ENCODE measurements at regions not wholly inside any gene's neighbourhood (a gene's known extent, or its start where the extent isn't known, plus 50 kb on each side); places are given as distances from the start of the nearest gene placed in this dataset.

DNA sequence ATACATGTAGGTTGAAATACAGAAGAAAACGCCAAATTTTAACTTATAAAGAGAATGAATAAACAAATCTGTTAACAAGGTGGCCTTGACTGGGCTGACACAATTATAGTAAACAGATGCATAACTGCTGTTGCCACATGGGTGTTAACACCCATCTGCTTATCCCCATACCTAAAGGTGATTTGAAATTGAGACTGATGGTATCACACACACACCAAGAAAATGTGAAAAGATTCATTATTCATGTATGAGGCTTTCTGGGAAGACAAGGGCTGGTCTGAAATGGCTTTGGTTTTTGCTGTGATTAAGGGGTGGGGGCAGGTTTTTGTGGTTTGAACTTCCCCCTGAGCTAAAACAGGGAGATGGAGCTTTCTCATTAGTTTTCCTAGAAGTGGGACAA is 156.6 kb downstream of the SYT10 start:
- H3K27ac Mint-ChIP-seq = no peak overlapping the region
- DNase-seq (no peak), ATAC-seq (ENCODE audit: poor library complexity) (no peak)
- H3K4me3 ChIP-seq (ENCODE audit: low read length) = no peak overlapping the region
- no peaks in the 10 kb centered on the region for H3K36me3 Mint-ChIP-seq (ENCODE audit: low read depth)
- H3K27me3 ChIP-seq (ENCODE audit: control insufficient read depth in 1 of 2, insufficient read depth in 2 of 2, low read length in 2 of 2) = no peaks in the 10 kb centered on the region
- no peak for TF ChIP-seq CTCF (IDR thresholded peaks at IDR 0.05)
- H3K4me1 ChIP-seq (ENCODE audit: insufficient read depth, low read length) = no peaks in the 10 kb centered on the region
- no peaks in the 10 kb centered on the region for H3K36me3 ChIP-seq (ENCODE audit: insufficient read depth, low read length)
- H3K4me1 Mint-ChIP-seq (ENCODE audit: low read depth) = no peaks in the 10 kb centered on the region
- POLR2A ChIA-PET = no interaction called here
- peaks cover 16% of the 10 kb centered on the region for H3K9me3 Mint-ChIP-seq
- CTCF ChIA-PET = no interaction called here
- intact Hi-C loops (cut with DNase I, micrococcal nuclease) = no loop called here
- H3K27ac ChIP-seq (ENCODE audit: low read depth in 1 of 2, low read length in 2 of 2) = no peak overlapping the region
- H3K27me3 Mint-ChIP-seq = no peaks in the 10 kb centered on the region
- H3K4me3 Mint-ChIP-seq = no peak overlapping the region
- peaks cover 0 to 11% of the 10 kb centered on the region in 2 experiments for H3K9me3 ChIP-seq (ENCODE audit: control insufficient read depth in 1 of 2, insufficient read depth in 1 of 2, low read length in 2 of 2)

DNA sequence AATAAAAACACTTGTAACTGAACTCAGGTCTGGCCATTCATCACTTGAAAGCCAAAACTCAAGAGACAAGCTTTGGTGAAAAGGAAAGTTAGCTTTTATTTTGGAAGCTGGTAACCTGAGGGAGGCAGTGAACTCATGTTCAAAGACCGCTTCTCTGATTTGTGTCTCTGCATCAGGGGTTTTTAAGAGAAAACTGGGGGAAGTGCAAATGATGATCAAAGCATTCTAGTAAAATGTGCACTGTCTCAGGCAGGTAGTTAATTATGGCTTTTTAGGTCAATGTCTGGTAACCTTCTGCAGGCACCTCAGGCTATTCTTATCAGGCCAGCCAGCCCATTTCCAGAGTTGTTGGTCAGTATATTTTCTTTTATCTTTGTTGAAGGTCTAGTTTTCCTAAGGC is 162.2 kb downstream of the SYT10 start:
- no peak for ATAC-seq (ENCODE audit: poor library complexity)

GRCh38 chr12:33267641-33268040 is 172.0 kb downstream of the SYT10 start:
- H3K4me1 ChIP-seq (ENCODE audit: insufficient read depth, low read length) = no peaks in the 10 kb centered on the region
- H3K9me3 ChIP-seq (ENCODE audit: control insufficient read depth in 1 of 2, insufficient read depth in 1 of 2, low read length in 2 of 2) = no peaks in the 10 kb centered on the region
- H3K36me3 Mint-ChIP-seq (ENCODE audit: low read depth) = no peaks in the 10 kb centered on the region
- no peak overlapping the region for H3K27ac ChIP-seq (ENCODE audit: low read depth in 1 of 2, low read length in 2 of 2)
- intact Hi-C loops (cut with DNase I, micrococcal nuclease) = no loop called here
- H3K9me3 Mint-ChIP-seq = peaks cover 9% of the 10 kb centered on the region
- H3K4me3 ChIP-seq (ENCODE audit: low read length) = no peak overlapping the region
- DNase-seq = no peak
- H3K27me3 ChIP-seq (ENCODE audit: control insufficient read depth in 1 of 2, insufficient read depth in 2 of 2, low read length in 2 of 2) = no peaks in the 10 kb centered on the region
- no peak for ATAC-seq (ENCODE audit: poor library complexity)
- no peak overlapping the region for H3K27ac Mint-ChIP-seq
- H3K27me3 Mint-ChIP-seq = no peaks in the 10 kb centered on the region
- POLR2A ChIA-PET = no interaction called here
- no peaks in the 10 kb centered on the region for H3K4me1 Mint-ChIP-seq (ENCODE audit: low read depth)
- H3K36me3 ChIP-seq (ENCODE audit: insufficient read depth, low read length) = no peaks in the 10 kb centered on the region
- no peak overlapping the region for H3K4me3 Mint-ChIP-seq
- CTCF ChIA-PET = no interaction called here
- no peak for TF ChIP-seq CTCF (IDR thresholded peaks at IDR 0.05)

More for the DNA sequence above, 162.2 kb downstream of the SYT10 start:
- intact Hi-C loops (cut with DNase I, micrococcal nuclease) = no loop called here
- no peak overlapping the region for H3K27ac ChIP-seq (ENCODE audit: low read depth in 1 of 2, low read length in 2 of 2)
- H3K4me1 ChIP-seq (ENCODE audit: insufficient read depth, low read length) = no peaks in the 10 kb centered on the region
- Mint-ChIP-seq H3K9me3 (peaks cover 21% of the 10 kb centered on the region), H3K27me3 (no peaks in the 10 kb centered on the region), H3K4me3 (no peak overlapping the region), H3K27ac (no peak overlapping the region), H3K4me1 (ENCODE audit: low read depth) (no peaks in the 10 kb centered on the region), H3K36me3 (ENCODE audit: low read depth) (no peaks in the 10 kb centered on the region)
- H3K4me3 ChIP-seq (ENCODE audit: low read length) = no peak overlapping the region
- H3K9me3 ChIP-seq (ENCODE audit: control insufficient read depth in 1 of 2, insufficient read depth in 1 of 2, low read length in 2 of 2) = peaks cover 4 to 18% of the 10 kb centered on the region in 2 experiments
- no peak for TF ChIP-seq CTCF (IDR thresholded peaks at IDR 0.05)
- CTCF ChIA-PET = no interaction called here
- H3K36me3 ChIP-seq (ENCODE audit: insufficient read depth, low read length) = no peaks in the 10 kb centered on the region
- DNase-seq = no peak
- POLR2A ChIA-PET = no interaction called here
- H3K27me3 ChIP-seq (ENCODE audit: control insufficient read depth in 1 of 2, insufficient read depth in 2 of 2, low read length in 2 of 2) = no peaks in the 10 kb centered on the region

All from CD4-positive, alpha-beta T cell (primary cell).